NB4 (cell line): ENCODE measurements at regions not wholly inside any gene's neighbourhood (a gene's known extent, or its start where the extent isn't known, plus 50 kb on each side); places are given as distances from the start of the nearest gene placed in this dataset.

ENCODE experiments used
- DNase-seq: peaks from one replicate; pipeline ENCODE4 v3.0.0; 2010; ENCODE audit warnings: low read depth
- H3K4me3 ChIP-seq: one replicate; pipeline ENCODE4 v1.5.1; 2011; ENCODE audit warnings: mild to moderate bottlenecking, low read depth, low read length, moderate library complexity
- CTCF ChIP-seq: IDR thresholded peaks from one replicate; pipeline ENCODE4 v1.5.1; 2012; ENCODE audit warnings: low read depth, low read length
- MAX ChIP-seq: IDR thresholded peaks from 2 replicates; pipeline ENCODE4 v1.6.1; 2011; ENCODE audit warnings: low read depth, low read length
- MYC ChIP-seq: IDR thresholded peaks from 2 replicates; pipeline ENCODE4 v1.6.1; 2011; ENCODE audit warnings: low read depth, low read length
- POLR2A ChIP-seq: IDR thresholded peaks from 2 replicates; pipeline ENCODE4 v1.6.1; 2011; ENCODE audit warnings: mild to moderate bottlenecking; ENCODE audit not compliant: insufficient read length; ENCODE audit errors: extremely low read depth

- DNase-seq = no peak
- H3K4me3 ChIP-seq = no peak overlapping the region
- no peak for TF ChIP-seq CTCF
Observed at GRCh38 chr1:167157114-167157513, 63.2 kb downstream of the STYXL2 start.

- no peak for TF ChIP-seq POLR2A
- TF ChIP-seq MYC = no peak
- no peak for TF ChIP-seq MAX
- TF ChIP-seq CTCF = no peak
- peak; percentile 51 for DNase-seq
- no peak overlapping the region for H3K4me3 ChIP-seq
Observed at GRCh38 chr1:167158111-167158812, 62.4 kb upstream of the POU2F1 start.

- no peak for DNase-seq
- no peak overlapping the region for H3K4me3 ChIP-seq
- no peak for TF ChIP-seq MAX
- no peak for TF ChIP-seq MYC
- TF ChIP-seq POLR2A = no peak
- TF ChIP-seq CTCF = no peak
Observed at GRCh38 chr1:167158813-167159275, 61.8 kb upstream of the POU2F1 start.

- H3K4me3 ChIP-seq = no peak overlapping the region
- TF ChIP-seq POLR2A = no peak
- TF ChIP-seq MYC = no peak
- no peak for TF ChIP-seq CTCF
- DNase-seq = no peak
Observed at GRCh38 chr1:167159782-167160181, 60.9 kb upstream of the POU2F1 start.

- no peak for DNase-seq
Observed at GRCh38 chr1:167161242-167161641, 59.4 kb upstream of the POU2F1 start.

More at GRCh38 chr1:167161242-167161641, 59.4 kb upstream of the POU2F1 start:
- TF ChIP-seq CTCF (no peak), MYC (no peak), POLR2A (no peak), MAX (no peak)
- no peak overlapping the region for H3K4me3 ChIP-seq
